GM18951 (cell line): ENCODE measurements at regions not wholly inside any gene's neighbourhood (a gene's known extent, or its start where the extent isn't known, plus 50 kb on each side); places are given as distances from the start of the nearest gene placed in this dataset.
"Not testable (repeated sequence)": the region's sequence is repeated elsewhere in the genome, so short reads cannot be mapped to it uniquely, and the experiment has no call there.

Source experiments
- POLR2A ChIP-seq: IDR thresholded peaks from 4 replicates; pipeline ENCODE4 v1.6.1; 2011; ENCODE audit warnings: mild to moderate bottlenecking; ENCODE audit not compliant: insufficient read length, insufficient read depth; ENCODE audit errors: extremely low read depth
- in situ Hi-C: fragments of 300-500 bp; cut with MboI; formaldehyde crosslinking; loops from one replicate; pipeline ENCODE4 v1.12.0; 2022; ENCODE audit warnings: low sequenced_read_pairs, mixed read lengths, inconsistent platforms; ENCODE audit not compliant: unreplicated experiment

DNA sequence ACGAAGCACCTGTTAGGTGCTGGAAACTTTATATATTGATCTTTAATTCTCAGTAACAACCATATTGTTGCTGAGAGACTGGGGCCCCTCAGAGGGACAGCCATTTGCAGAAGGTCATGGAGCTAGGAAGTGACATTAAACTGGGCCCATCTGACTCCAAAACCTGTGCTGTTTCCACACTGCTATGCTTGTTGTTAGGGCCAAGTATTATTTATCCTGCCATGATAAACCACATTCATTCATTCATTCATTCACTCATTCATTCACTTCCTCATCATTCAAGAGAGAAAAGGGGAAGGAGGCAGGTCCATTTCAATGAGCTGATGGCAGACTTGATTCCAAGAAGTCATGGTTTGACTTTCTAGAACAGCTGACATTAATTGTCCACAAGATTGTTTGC lies 237.4 kb downstream of the STIM2 start:
- in situ Hi-C loops = no loop called here
- no peak for TF ChIP-seq POLR2A

DNA sequence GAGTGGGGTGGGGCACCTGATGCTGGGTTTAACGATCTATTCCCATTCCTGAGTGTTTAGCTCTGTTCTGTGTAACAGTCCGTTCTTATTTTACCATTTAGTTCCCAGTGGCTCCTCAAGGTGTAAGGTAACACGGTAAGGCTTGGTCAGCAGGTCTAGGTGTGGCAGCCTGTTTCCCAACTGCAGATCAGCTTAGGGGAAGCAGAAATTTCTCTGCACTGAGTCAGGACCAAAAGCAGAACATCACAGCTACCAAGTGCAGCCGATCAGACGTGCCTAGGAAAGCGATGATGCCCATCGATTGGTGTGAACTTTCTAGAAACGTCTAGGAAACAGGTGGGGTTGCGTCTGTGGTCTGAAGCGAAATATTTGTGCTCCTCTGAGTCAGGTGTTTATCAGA lies 240.1 kb downstream of the STIM2 start:
- in situ Hi-C loops = no loop called here
- TF ChIP-seq POLR2A = no peak

DNA sequence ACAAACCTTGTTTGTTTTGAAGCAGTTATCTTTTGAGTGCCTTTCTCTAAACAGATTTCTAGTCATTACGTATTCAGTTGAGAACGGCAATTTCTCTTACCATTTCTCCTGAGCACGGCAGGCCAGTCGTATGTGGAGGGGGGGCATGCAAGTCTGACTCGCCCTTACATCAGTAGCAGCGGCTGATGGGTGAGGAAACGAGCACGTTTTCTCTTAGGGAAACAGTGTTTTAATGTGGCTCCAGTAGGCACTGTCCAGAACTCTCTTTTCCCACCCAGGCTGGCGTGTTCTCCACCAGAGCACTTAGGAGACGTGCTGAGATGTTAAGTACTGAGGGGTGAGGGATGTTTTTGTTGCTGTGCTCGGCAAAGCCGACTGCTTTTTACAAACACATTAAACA lies 240.5 kb downstream of the STIM2 start:
- in situ Hi-C loops = no loop called here
- no peak for TF ChIP-seq POLR2A

DNA sequence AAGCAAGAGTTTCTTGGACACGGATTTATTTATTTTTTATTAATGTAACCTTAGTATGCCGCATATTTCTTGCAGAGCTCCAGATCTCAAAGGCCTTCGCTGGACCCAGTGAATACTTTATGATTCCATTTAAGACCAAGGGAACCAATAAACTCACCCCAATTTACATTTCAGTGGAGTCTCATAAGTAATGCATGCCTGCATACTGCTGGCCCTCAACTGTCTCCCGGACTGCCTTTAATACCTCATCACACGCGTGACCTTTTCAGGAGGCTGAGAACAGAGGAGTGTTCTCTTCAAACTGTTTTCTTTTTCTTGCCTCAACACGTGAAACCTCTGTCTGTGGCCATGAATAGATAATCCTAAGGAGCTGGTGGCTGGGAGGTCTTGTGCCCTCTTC lies 240.9 kb downstream of the STIM2 start:
- no peak for TF ChIP-seq POLR2A
- in situ Hi-C loops = no loop called here

DNA sequence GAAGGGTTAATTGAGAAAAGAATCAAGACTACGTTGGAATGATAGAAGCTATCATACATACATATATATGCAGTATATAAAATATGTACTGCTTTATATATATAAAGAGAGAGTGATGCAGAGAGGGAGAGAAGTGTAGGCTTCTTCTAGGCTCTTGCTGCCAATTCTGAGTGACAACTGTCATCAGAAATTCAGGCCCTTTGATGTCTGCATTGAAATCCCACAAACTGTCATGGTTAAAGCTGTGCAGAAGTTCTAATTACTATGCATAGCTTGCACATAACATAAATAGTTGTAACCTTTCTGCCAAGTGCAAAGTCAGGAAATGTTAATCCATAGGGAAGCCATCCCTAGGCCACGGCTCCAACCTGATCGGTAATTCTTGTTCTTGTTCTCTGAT lies 251.0 kb downstream of the STIM2 start:
- in situ Hi-C loops = no loop called here
- TF ChIP-seq POLR2A = no peak

DNA sequence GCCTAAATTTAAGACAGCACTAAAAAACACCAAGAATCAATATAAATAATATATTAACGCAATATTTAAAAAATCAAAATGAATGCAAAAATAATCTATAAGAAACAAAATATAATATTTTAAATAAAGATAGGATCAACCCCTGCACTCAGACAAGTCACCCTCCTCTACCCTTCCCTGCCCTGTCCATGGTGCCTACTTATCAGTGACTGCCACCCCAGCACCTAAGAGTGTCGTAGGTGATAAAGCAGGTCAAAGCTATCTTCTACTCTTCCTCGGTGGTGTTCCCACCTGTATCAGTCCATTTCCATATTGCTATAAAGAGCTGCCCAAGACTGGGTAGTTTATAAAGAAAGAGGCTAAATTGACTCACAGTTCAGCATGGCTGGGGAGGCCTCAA lies 251.9 kb downstream of the STIM2 start:
- in situ Hi-C loops = no loop called here
- no peak for TF ChIP-seq POLR2A

DNA sequence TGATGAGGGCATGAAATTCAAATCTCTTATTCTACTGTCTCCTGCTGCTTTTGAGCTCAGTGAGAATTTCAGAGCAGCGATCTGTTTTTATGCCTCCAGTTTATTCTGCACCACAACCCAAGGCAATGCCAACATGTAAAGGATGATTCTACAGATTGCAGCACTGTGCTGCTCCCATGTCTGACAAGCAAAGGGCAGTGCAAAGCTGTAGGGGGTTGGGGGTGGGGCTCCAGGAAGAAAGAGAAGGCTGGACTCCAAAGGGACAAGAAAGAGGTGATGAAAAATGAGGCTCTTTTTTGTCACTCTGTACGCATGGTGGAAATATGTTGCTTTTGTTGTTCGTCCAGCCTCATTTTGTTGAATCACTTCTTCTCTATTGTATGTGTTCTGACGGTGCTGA lies 254.6 kb downstream of the STIM2 start:
- in situ Hi-C loops = no loop called here
- no peak for TF ChIP-seq POLR2A

DNA sequence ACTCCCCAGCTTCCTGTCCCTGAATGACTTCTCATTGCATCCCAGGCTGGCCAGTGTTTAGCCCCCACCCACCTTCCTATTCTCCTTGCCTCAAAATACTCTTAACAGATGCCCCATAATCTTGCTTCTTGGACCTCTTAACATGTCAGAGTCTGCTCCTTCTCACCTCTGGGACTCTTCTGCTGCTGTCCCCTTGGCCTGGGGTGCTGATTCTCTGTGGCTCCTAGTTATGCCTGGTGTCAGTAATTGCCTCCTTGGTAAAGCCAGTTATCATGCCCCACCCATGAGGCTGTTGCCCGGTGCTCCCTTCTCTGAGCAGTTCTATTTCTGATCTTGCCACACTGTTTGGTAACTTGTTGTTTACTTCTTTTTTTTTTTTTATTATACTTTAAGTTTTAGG lies 256.8 kb downstream of the STIM2 start:
- in situ Hi-C loops = no loop called here
- TF ChIP-seq POLR2A = no peak

DNA sequence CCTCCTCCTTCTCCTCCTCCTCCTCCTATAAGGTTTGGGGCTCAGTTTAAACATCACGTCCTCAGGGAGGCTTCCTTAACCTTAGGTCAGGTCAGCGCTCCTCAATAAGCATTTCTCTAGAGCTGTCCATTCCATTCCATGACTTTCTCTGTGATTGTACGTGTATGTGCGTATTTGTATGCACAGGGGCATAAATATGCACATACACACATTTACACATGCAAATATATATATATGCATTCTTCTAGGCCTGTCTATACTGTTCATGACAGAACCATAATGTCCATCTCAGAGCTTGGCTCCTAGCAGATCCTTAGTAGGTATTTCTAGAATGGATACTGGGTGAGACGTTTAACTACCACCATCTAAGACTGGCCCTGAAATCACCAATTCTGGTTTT lies 258.6 kb downstream of the STIM2 start:
- in situ Hi-C loops = no loop called here
- no peak for TF ChIP-seq POLR2A

DNA sequence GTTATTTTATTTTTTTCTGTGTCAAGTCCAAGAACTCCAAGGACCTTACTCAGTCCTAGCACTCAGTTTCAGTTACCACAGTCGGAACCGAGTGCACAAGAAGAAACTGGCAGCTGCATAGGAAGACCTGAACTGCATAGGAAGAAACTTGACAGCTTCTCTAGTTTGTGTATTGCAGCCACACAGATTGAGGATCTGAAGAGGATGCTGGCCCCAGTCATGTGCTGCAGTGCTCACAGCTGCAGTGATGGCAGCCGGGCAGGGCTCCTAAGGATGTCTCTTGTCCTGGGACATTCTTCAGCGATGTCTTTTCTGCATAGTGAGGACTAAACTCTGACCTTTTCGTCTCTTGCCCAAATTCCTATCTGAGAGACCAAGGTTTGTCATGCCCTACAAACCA lies 261.2 kb downstream of the STIM2 start:
- TF ChIP-seq POLR2A = no peak
- in situ Hi-C loops = no loop called here

DNA sequence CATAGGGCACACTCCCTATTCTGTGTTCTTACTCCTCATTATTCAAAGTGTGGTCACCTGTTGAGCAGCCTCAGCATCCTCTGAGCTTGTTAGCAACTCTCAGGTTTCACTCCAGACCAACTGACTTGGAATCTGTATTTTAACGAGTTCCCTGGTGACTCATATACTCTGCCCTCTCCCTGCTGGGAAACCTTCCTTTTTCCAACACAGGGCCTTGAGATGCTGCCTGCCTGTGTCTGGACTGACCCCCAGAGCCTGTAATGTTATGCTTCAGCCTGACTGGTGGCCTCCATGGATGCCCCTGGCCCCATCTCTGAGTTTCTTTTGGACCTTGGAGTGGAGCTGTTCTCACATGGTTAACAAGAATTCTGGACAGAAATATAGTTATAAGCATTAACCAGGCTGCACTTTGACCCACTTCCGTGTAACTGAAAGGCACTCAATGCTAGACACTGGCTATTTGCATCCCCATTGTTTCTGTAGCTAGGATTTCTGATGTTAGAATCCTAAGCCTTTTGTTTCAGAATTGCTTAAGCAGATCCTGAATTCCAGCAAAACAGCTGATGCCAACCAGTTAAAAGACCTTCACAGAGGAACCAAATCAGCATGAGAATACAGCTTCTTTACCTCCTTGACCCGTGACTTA lies 262.6 kb downstream of the STIM2 start:
- in situ Hi-C loops = no loop called here
- no peak for TF ChIP-seq POLR2A

DNA sequence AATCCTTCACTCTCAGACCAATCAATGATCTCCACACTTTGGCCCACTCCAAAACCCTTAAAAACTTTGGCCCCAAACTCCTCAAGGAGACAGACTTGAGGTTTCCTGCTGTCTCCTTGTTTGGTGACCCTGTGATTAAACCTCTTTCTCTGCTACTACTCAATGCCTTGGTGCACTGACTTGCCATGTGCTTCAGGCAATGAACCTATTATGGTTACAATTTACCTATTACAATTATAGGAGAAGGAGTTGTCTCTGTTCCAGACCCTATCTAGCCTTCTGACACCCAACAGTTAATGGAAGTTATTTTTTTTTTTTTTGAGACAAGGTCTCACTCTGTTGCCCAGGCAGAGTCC lies 263.1 kb downstream of the STIM2 start:
- TF ChIP-seq POLR2A = no peak
- in situ Hi-C loops = no loop called here

DNA sequence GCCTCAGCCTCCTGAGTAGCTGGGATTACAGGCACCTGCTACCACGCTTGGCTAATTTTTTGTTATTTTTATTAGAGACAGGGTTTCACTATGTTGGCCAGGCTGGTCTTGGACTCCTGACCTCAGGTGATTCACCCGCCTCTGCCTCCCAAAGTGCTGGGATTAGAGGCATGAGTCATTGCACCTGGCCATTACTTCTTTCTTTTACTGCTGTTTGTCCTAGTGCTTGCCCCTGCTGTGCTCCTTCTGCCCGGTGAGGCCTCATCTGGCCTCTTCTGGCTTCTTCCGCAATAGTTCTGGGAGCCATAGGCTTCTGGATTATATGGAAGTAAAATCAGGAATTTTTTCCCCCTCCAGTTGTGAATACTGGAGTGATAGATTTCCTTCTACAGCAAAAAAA lies 266.3 kb downstream of the STIM2 start:
- in situ Hi-C loops = not testable (repeated sequence)

DNA sequence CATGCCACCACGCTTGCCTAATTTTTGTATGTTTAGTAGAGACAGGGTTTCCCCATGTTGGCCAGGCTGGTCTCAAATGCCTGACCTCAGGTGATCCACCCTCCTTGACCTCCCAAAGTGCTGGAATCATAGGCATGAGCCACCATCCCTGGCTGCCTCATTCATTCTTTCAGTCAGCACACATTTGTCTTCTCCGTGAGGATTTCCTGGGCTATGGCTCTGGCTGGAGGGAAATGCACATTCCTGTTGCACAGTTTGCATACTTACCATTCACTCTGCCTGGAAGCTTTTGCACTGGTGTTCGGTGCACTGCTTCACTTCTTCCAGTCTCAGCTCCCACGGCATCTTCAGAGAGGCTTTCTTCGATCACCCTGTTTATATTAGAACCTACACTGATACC lies 267.8 kb downstream of the STIM2 start:
- in situ Hi-C loops = no loop called here
- no peak for TF ChIP-seq POLR2A

DNA sequence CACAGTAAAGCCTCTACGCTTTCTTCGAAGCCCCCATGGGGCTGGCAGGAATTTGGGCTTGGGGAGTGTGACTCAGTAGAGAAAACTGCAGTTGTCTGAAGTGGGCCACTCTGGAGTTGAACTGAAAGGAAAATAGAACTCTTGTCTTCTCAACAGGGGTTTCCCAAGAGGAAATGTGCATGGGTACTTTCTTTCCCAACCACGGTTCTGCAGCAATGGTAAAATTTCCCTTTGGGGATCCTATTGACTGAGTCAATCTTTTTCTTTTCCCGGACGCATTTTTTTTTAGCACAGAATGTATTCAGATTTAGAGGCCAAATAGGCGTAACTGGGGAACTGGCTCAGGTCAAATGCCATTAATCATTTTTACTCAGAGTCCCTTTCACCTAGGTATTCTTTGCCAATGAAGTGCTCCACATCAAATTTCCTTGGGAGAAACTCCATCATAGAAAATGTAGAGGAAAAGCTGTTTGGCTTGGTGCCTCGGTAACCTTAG lies 269.3 kb downstream of the STIM2 start:
- in situ Hi-C loops = no loop called here
- no peak for TF ChIP-seq POLR2A
